DMS53 (cell line): ENCODE measurements at regions not wholly inside any gene's neighbourhood (a gene's known extent, or its start where the extent isn't known, plus 50 kb on each side); places are given as distances from the start of the nearest gene placed in this dataset.

Experiments
- DNase-seq: peaks from one replicate; lab custom pipeline; 2025; lab: John Stamatoyannopoulos, UW

GRCh38 chr11:70650075-70650909 is 252.0 kb downstream of the CTTN start:
- peak; percentile 62 for DNase-seq

- no peak for DNase-seq
Measured at GRCh38 chr11:70651031-70651430, 252.7 kb downstream of the CTTN start.

GRCh38 chr11:70654016-70654415 is 255.7 kb downstream of the CTTN start:
- DNase-seq = no peak

GRCh38 chr11:70655816-70656215 is 257.5 kb downstream of the CTTN start:
- no peak for DNase-seq

GRCh38 chr11:70656252-70656651 is 257.9 kb downstream of the CTTN start:
- DNase-seq = no peak

GRCh38 chr11:70660059-70660888 is 261.9 kb downstream of the CTTN start:
- DNase-seq = no peak

GRCh38 chr11:70660889-70661197 is 262.5 kb downstream of the CTTN start:
- no peak for DNase-seq

- DNase-seq = no peak
Measured at GRCh38 chr11:70661761-70662501, 263.6 kb downstream of the CTTN start.

- no peak for DNase-seq
Measured at GRCh38 chr11:70662691-70663098, 264.4 kb downstream of the CTTN start.

- no peak for DNase-seq
Measured at GRCh38 chr11:70663815-70664214, 265.5 kb downstream of the CTTN start.

- no peak for DNase-seq
Measured at GRCh38 chr11:70666311-70666710, 268.0 kb downstream of the CTTN start.

- no peak for DNase-seq
Measured at GRCh38 chr11:70667767-70668166, 269.4 kb downstream of the CTTN start.

GRCh38 chr11:70668204-70669202 is 270.2 kb downstream of the CTTN start:
- DNase-seq = no peak

GRCh38 chr11:70669281-70669680 is 271.0 kb downstream of the CTTN start:
- DNase-seq = no peak

GRCh38 chr11:70669871-70670675 is 271.7 kb downstream of the CTTN start:
- no peak for DNase-seq

GRCh38 chr11:70670676-70671034 is 272.3 kb downstream of the CTTN start:
- DNase-seq = no peak

GRCh38 chr11:70671083-70671482 is 272.8 kb downstream of the CTTN start:
- DNase-seq = no peak

- DNase-seq = no peak
Measured at GRCh38 chr11:70671611-70672010, 273.3 kb downstream of the CTTN start.

GRCh38 chr11:70672991-70673653 is 274.8 kb downstream of the CTTN start:
- DNase-seq = no peak

- DNase-seq = no peak
Measured at GRCh38 chr11:70674605-70675004, 276.3 kb downstream of the CTTN start.
